Keratinocyte (primary cell): ENCODE measurements at regions not wholly inside any gene's neighbourhood (a gene's known extent, or its start where the extent isn't known, plus 50 kb on each side); places are given as distances from the start of the nearest gene placed in this dataset.

ENCODE experiments used
- CTCF ChIP-seq, 3 experiments: IDR thresholded peaks in 1 of 3; conservative IDR thresholded peaks in 1 of 3; optimal IDR thresholded peaks in 1 of 3; 2 replicates in 2 of 3; 3 replicates in 1 of 3; pipeline versions ENCODE3 to v1.5.1; 2011; ENCODE audit warnings: low read length in 3 of 3, mild to moderate bottlenecking in 3 of 3, moderate library complexity in 2 of 3, control low read depth in 1 of 3, inconsistent platforms in 1 of 3; ENCODE audit not compliant: insufficient read depth in 2 of 3; ENCODE audit errors: extremely low read depth in 1 of 3
- EZH2 ChIP-seq: IDR thresholded peaks from one replicate; pipeline ENCODE4 v1.6.1; 2012; ENCODE audit warnings: inconsistent platforms, mild to moderate bottlenecking, low read length, moderate library complexity

- TF ChIP-seq CTCF (optimal IDR thresholded peaks at IDR 0.05 in 1 of 3, IDR thresholded peaks at IDR 0.05 in 1 of 3, conservative IDR thresholded peaks at IDR 0.05 in 1 of 3; ENCODE audit: extremely low read depth in 1 of 3, insufficient read depth in 2 of 3, low read length in 3 of 3) = no peak
- TF ChIP-seq EZH2 = no peak
These were observed 309.9 kb upstream of the EMCN start for GRCh38 chr4:100827756-100828155.
